ENCODE measurements at regions not wholly inside any gene's neighbourhood (a gene's known extent, or its start where the extent isn't known, plus 50 kb on each side); places are given as distances from the start of the nearest gene placed in this dataset.

- Mint-ChIP-seq H3K27ac (no peak overlapping the region), H3K27me3 (no peaks in the 10 kb centered on the region), H3K9me3 (ENCODE audit: insufficient read depth) (no peaks in the 10 kb centered on the region), H3K4me1 (no peaks in the 10 kb centered on the region), H3K4me3 (no peak overlapping the region)
- no peak overlapping the region for H3K4me2 ChIP-seq (replicated peaks; ENCODE audit: low read depth, low read length, poor library complexity, severe bottlenecking)
- H3K79me2 ChIP-seq (ENCODE audit: control insufficient read depth, insufficient read depth, low read length): no peaks in the 10 kb centered on the region
- H3K36me3 ChIP-seq (replicated peaks in 1 of 2; ENCODE audit: control extremely low read depth in 1 of 2, control insufficient read depth in 1 of 2, extremely low read depth in 1 of 2, insufficient read depth in 2 of 2, low read length in 1 of 2): no peaks in the 10 kb centered on the region
- H3K27ac ChIP-seq (ENCODE audit: low read length in 2 of 2): no peak overlapping the region
- no peaks in the 10 kb centered on the region for H3K27me3 ChIP-seq (replicated peaks in 1 of 4; ENCODE audit: control extremely low read depth in 1 of 4, control insufficient read depth in 3 of 4, insufficient read depth in 4 of 4, low read length in 3 of 4)
- TF ChIP-seq, protein P1, sequence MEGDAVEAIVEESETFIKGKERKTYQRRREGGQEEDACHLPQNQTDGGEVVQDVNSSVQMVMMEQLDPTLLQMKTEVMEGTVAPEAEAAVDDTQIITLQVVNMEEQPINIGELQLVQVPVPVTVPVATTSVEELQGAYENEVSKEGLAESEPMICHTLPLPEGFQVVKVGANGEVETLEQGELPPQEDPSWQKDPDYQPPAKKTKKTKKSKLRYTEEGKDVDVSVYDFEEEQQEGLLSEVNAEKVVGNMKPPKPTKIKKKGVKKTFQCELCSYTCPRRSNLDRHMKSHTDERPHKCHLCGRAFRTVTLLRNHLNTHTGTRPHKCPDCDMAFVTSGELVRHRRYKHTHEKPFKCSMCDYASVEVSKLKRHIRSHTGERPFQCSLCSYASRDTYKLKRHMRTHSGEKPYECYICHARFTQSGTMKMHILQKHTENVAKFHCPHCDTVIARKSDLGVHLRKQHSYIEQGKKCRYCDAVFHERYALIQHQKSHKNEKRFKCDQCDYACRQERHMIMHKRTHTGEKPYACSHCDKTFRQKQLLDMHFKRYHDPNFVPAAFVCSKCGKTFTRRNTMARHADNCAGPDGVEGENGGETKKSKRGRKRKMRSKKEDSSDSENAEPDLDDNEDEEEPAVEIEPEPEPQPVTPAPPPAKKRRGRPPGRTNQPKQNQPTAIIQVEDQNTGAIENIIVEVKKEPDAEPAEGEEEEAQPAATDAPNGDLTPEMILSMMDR (IDR thresholded peaks at IDR 0.05): no peak
- no peak for TF ChIP-seq EZH2 (IDR thresholded peaks at IDR 0.05; ENCODE audit: borderline replicate concordance, insufficient read depth, low read depth, low read length, poor library complexity, severe bottlenecking)
- no peaks in the 10 kb centered on the region for H3K4me1 ChIP-seq (ENCODE audit: control insufficient read depth in 2 of 2, insufficient read depth in 2 of 2, low read length in 2 of 2)
- H3K9me3 ChIP-seq (ENCODE audit: control extremely low read depth in 1 of 3, control insufficient read depth in 2 of 3, insufficient read depth in 1 of 3, low read length in 2 of 3): peaks cover 0 to 1% (median 0%) of the 10 kb centered on the region in 3 donors
- intact Hi-C loops (cut with micrococcal nuclease): no loop called here
- DNase-seq (no peak), ATAC-seq (ENCODE audit: low read depth) (no peak)
- CTCF ChIA-PET: no interaction called here
- H2AFZ ChIP-seq (ENCODE audit: insufficient read depth, low read depth, low read length, poor library complexity, severe bottlenecking): no peak overlapping the region
- no peaks in the 10 kb centered on the region for H4K20me1 ChIP-seq (ENCODE audit: control insufficient read depth, insufficient read depth, low read length, poor library complexity, severe bottlenecking)
- 58% methylated on average over 1 of the region's 1 CpG for WGBS (ENCODE audit: insufficient coverage)
- H3K9ac ChIP-seq (ENCODE audit: low read length): no peak overlapping the region
- H3K4me3 ChIP-seq (ENCODE audit: control extremely low read depth in 1 of 5, extremely low read depth in 1 of 5, insufficient read depth in 1 of 5, low read depth in 2 of 5, low read length in 4 of 5): no peak overlapping the region
- POLR2A ChIA-PET: no interaction called here
Measured at GRCh38 chr3:190790185-190790584, 72.3 kb downstream of the GMNC start.

DNA sequence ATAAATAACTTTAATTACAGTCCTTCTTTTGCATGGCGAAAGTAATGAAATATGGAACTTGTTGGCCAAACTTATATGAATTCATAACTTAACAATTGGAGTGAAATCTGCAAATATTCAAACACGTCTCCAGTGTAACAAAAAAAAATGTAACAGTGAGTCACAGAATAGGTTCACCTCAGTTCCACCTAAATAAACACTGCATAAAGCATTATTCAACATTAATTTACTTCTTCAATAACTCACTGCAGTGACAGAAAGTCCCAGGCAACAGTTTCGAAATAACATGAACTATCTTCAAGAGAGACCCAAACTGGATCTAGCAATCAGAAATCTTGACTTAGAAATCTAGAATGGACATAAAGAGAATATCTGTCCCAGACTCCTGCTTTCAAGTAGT lies 75.6 kb downstream of the GMNC start:
- TF ChIP-seq, protein P1 (IDR thresholded peaks at IDR 0.05): no peak
- TF ChIP-seq EZH2 (IDR thresholded peaks at IDR 0.05; ENCODE audit: borderline replicate concordance, insufficient read depth, low read depth, low read length, poor library complexity, severe bottlenecking): no peak
- Histone ChIP-seq H3K4me1 (ENCODE audit: control insufficient read depth in 2 of 2, insufficient read depth in 2 of 2, low read length in 2 of 2) (no peaks in the 10 kb centered on the region), H3K79me2 (ENCODE audit: control insufficient read depth, insufficient read depth, low read length) (no peaks in the 10 kb centered on the region), H3K9ac (ENCODE audit: low read length) (no peak overlapping the region), H3K27me3 (replicated peaks in 1 of 4; ENCODE audit: control extremely low read depth in 1 of 4, control insufficient read depth in 3 of 4, insufficient read depth in 4 of 4, low read length in 3 of 4) (no peaks in the 10 kb centered on the region), H3K36me3 (replicated peaks in 1 of 2; ENCODE audit: control extremely low read depth in 1 of 2, control insufficient read depth in 1 of 2, extremely low read depth in 1 of 2, insufficient read depth in 2 of 2, low read length in 1 of 2) (no peaks in the 10 kb centered on the region), H2AFZ (ENCODE audit: insufficient read depth, low read depth, low read length, poor library complexity, severe bottlenecking) (no peak overlapping the region), H3K4me3 (ENCODE audit: control extremely low read depth in 1 of 5, extremely low read depth in 1 of 5, insufficient read depth in 1 of 5, low read depth in 2 of 5, low read length in 4 of 5) (no peak overlapping the region), H3K4me2 (replicated peaks; ENCODE audit: low read depth, low read length, poor library complexity, severe bottlenecking) (no peak overlapping the region), H3K27ac (ENCODE audit: low read length in 2 of 2) (no peak overlapping the region), H4K20me1 (ENCODE audit: control insufficient read depth, insufficient read depth, low read length, poor library complexity, severe bottlenecking) (no peaks in the 10 kb centered on the region), H3K9me3 (ENCODE audit: control extremely low read depth in 1 of 3, control insufficient read depth in 2 of 3, insufficient read depth in 1 of 3, low read length in 2 of 3) (peaks cover 0 to 1% (median 0%) of the 10 kb centered on the region in 3 donors)
- no peak for DNase-seq
- Mint-ChIP-seq H3K4me3 (no peak overlapping the region), H3K27ac (no peak overlapping the region), H3K4me1 (no peaks in the 10 kb centered on the region), H3K9me3 (ENCODE audit: insufficient read depth) (no peaks in the 10 kb centered on the region), H3K27me3 (no peaks in the 10 kb centered on the region)
- ChIA-PET CTCF (no interaction called here), POLR2A (no interaction called here)
- no peak for ATAC-seq (ENCODE audit: low read depth)
- intact Hi-C loops (cut with micrococcal nuclease): no loop called here
- WGBS (ENCODE audit: insufficient coverage): 100% methylated on average over 2 of the region's 3 CpGs
